Activated CD4-positive, alpha-beta T cell treated with anti-CD3 and anti-CD28 coated beads for 36 hours (primary cell): ENCODE measurements at regions not wholly inside any gene's neighbourhood (a gene's known extent, or its start where the extent isn't known, plus 50 kb on each side); places are given as distances from the start of the nearest gene placed in this dataset.

Source experiments
- ATAC-seq: fragments of 200-7000 bp; cut with Tn5 transposase; one replicate; pipeline ENCODE4 v1.10.0; 2021; ENCODE audit warnings: mild to moderate bottlenecking, moderate library complexity
- CTCF ChIA-PET: fragments of 350-600 bp; sonication (Branson Sonifier 250); formaldehyde crosslinking; loops from one replicate; lab custom pipeline; 2021; ENCODE audit warnings: antibody characterized with exemption; lab: Charles Lee
- POLR2A ChIA-PET: fragments of 350-600 bp; sonication (Branson Sonifier 250); formaldehyde crosslinking; loops from one replicate; lab custom pipeline; 2021; ENCODE audit warnings: antibody characterized with exemption, inconsistent platforms; lab: Charles Lee
- DNase-seq: peaks from one replicate; pipeline ENCODE4 v3.0.0-alpha.2; 2020
- H3K27ac Mint-ChIP-seq: one replicate; pipeline ENCODE4 v1.8.0; 2021; ENCODE audit warnings: mixed read lengths
- H3K27me3 Mint-ChIP-seq: one replicate; pipeline ENCODE4 v1.8.0; 2021; ENCODE audit warnings: mixed read lengths
- H3K36me3 Mint-ChIP-seq: one replicate; pipeline ENCODE4 v1.8.0; 2021; ENCODE audit warnings: low read depth, mixed read lengths
- H3K4me1 Mint-ChIP-seq: one replicate; pipeline ENCODE4 v1.8.0; 2021; ENCODE audit warnings: mixed read lengths
- H3K4me3 Mint-ChIP-seq: one replicate; pipeline ENCODE4 v1.8.0; 2021; ENCODE audit warnings: mild to moderate bottlenecking, moderate library complexity, mixed read lengths
- H3K9me3 Mint-ChIP-seq: one replicate; pipeline ENCODE4 v1.8.0; 2021; ENCODE audit warnings: low read depth, mixed read lengths
- intact Hi-C, 2 experiments: fragments of 100-400 bp; cut with DNase I in 1 of 2; cut with micrococcal nuclease in 1 of 2; formaldehyde crosslinking; loops; one replicate each; pipeline versions ENCODE4 v1.14.2 to v1.15.1; 2022 to 2024; cut with DNase I, micrococcal nuclease

DNA sequence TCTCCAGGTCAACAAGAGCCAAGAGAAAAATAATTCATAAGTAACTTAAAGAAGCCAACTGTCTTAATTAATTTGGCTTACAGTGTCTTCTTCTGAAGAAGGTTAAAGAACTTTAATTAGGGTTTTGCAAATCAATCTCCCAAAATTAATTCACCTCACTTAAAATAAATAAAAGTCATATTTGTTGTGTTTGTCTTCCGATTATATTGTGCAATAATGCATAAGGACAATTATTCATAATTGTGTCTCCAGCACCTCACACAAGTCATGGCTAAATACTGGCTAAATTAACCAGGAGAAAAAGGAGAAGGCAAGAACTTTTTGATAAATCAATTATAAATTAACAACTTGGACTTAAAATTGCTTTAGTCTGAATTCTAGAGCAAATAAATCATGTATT lies 899.0 kb upstream of the NR2F2 start:
- Mint-ChIP-seq H3K4me3 (no peak overlapping the region), H3K4me1 (no peaks in the 10 kb centered on the region), H3K27ac (no peak overlapping the region), H3K27me3 (peaks cover 3% of the 10 kb centered on the region), H3K9me3 (peaks cover 3% of the 10 kb centered on the region), H3K36me3 (no peaks in the 10 kb centered on the region)
- intact Hi-C loops: no loop called here
- DNase-seq: no peak
- ChIA-PET CTCF (no interaction called here), POLR2A (no interaction called here)
- no peak for ATAC-seq

DNA sequence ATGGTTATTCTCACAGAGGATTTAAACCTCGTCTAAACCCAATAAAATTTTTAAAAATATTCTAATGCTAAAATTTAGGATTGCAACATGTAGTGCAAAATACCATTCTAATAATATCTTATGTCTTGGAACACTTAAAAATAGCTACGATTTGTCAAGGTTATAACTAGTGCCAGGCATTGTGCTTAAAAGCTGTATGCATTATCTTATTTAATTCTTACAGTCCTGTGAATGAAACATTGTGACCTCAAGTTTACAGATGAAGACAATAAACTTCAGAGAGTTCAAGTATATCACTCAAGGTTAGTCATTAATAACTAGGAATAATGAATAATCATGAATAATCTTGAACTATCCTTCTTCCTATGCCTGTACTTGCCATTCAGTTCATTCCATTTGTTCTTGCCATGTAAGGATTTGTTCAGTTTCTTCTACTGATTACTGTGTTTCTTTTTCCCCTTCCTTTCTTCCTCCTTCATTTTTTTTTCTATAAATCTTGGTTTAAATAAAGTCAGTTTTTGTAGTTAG lies 897.6 kb upstream of the NR2F2 start:
- H3K27me3 Mint-ChIP-seq: peaks cover 3% of the 10 kb centered on the region
- no peak for DNase-seq
- ChIA-PET CTCF (no interaction called here), POLR2A (no interaction called here)
- no peaks in the 10 kb centered on the region for H3K4me1 Mint-ChIP-seq
- H3K4me3 Mint-ChIP-seq: no peak overlapping the region
- intact Hi-C loops: no loop called here
- no peak for ATAC-seq
- H3K36me3 Mint-ChIP-seq: no peaks in the 10 kb centered on the region
- H3K27ac Mint-ChIP-seq: no peak overlapping the region
- no peaks in the 10 kb centered on the region for H3K9me3 Mint-ChIP-seq

GRCh38 chr15:95439922-95440376 lies 890.6 kb upstream of the NR2F2 start:
- CTCF ChIA-PET: no interaction called here
- Mint-ChIP-seq H3K27me3 (peaks cover 3% of the 10 kb centered on the region), H3K9me3 (no peaks in the 10 kb centered on the region), H3K27ac (no peak overlapping the region), H3K4me3 (no peak overlapping the region), H3K4me1 (no peaks in the 10 kb centered on the region), H3K36me3 (no peaks in the 10 kb centered on the region)
- POLR2A ChIA-PET: no interaction called here
- no peak for DNase-seq
- ATAC-seq: no peak
- intact Hi-C loops: no loop called here

- peaks cover 3% of the 10 kb centered on the region for H3K27me3 Mint-ChIP-seq
- H3K4me1 Mint-ChIP-seq: no peaks in the 10 kb centered on the region
- ATAC-seq: no peak
- H3K27ac Mint-ChIP-seq: no peak overlapping the region
- H3K4me3 Mint-ChIP-seq: no peak overlapping the region
- CTCF ChIA-PET: no interaction called here
- intact Hi-C loops: no loop called here
- no peaks in the 10 kb centered on the region for H3K36me3 Mint-ChIP-seq
- POLR2A ChIA-PET: no interaction called here
- no peak for DNase-seq
- no peaks in the 10 kb centered on the region for H3K9me3 Mint-ChIP-seq
These were observed 889.8 kb upstream of the NR2F2 start for GRCh38 chr15:95440712-95441111.

- peaks cover 3% of the 10 kb centered on the region for H3K9me3 Mint-ChIP-seq
- intact Hi-C loops: no loop called here
- no peaks in the 10 kb centered on the region for H3K36me3 Mint-ChIP-seq
- no peak overlapping the region for H3K27ac Mint-ChIP-seq
- no peak overlapping the region for H3K4me3 Mint-ChIP-seq
- ATAC-seq (no peak), DNase-seq (no peak)
- H3K4me1 Mint-ChIP-seq: peaks cover 10% of the 10 kb centered on the region
- ChIA-PET CTCF (no interaction called here), POLR2A (no interaction called here)
- H3K27me3 Mint-ChIP-seq: no peaks in the 10 kb centered on the region
These were observed 888.3 kb upstream of the NR2F2 start for GRCh38 chr15:95442107-95442719.

GRCh38 chr15:95444860-95445259 lies 885.6 kb upstream of the NR2F2 start:
- CTCF ChIA-PET: no interaction called here
- POLR2A ChIA-PET: no interaction called here
- H3K4me3 Mint-ChIP-seq: no peak overlapping the region
- intact Hi-C loops: no loop called here
- H3K27ac Mint-ChIP-seq: no peak overlapping the region
- H3K27me3 Mint-ChIP-seq: no peaks in the 10 kb centered on the region
- H3K36me3 Mint-ChIP-seq: no peaks in the 10 kb centered on the region
- H3K4me1 Mint-ChIP-seq: peaks cover 16% of the 10 kb centered on the region
- peaks cover 3% of the 10 kb centered on the region for H3K9me3 Mint-ChIP-seq
- DNase-seq (no peak), ATAC-seq (no peak)

- Mint-ChIP-seq H3K4me1 (peaks cover 16% of the 10 kb centered on the region), H3K4me3 (no peak overlapping the region), H3K27ac (peak overlapping the region; percentile 9), H3K27me3 (no peaks in the 10 kb centered on the region), H3K36me3 (no peaks in the 10 kb centered on the region), H3K9me3 (peaks cover 3% of the 10 kb centered on the region)
- POLR2A ChIA-PET: no interaction called here
- intact Hi-C loops: no loop called here
- CTCF ChIA-PET: interaction anchor here (0.5 kb wide), 1 partner anchor 102 kb away, joined by 3 read pairs; no protein-coding TSS in a partner anchor
- DNase-seq (peak; percentile 6), ATAC-seq (peak; percentile 64)
These were observed 883.6 kb upstream of the NR2F2 start for GRCh38 chr15:95446854-95447253.

DNA sequence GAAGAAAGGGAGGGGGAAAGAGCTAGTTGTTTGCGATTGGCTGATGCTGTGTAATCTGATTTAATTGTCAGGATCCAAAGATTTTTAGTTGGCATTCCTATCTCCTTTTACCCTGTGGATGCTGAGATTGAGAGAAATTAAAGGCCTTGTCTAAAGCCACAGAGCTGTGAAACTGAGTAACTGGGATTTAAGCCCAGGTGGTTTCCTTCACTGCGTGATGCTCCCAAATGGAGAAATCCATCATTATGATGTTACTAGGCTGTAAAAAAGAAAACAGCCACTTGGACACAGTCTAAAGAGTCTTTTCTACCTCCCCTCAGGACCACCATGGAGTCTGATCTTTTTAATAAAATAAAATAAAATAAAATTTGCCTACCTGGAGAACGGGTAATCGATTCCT lies 883.0 kb upstream of the NR2F2 start:
- Mint-ChIP-seq H3K9me3 (peaks cover 3% of the 10 kb centered on the region), H3K27me3 (no peaks in the 10 kb centered on the region), H3K36me3 (no peaks in the 10 kb centered on the region), H3K4me3 (no peak overlapping the region), H3K27ac (no peak overlapping the region), H3K4me1 (peaks cover 16% of the 10 kb centered on the region)
- no peak for ATAC-seq
- intact Hi-C loops: no loop called here
- CTCF ChIA-PET: no interaction called here
- no peak for DNase-seq
- POLR2A ChIA-PET: interaction anchor here (0.6 kb wide), 1 partner anchor 20 kb away, joined by 3 read pairs; no protein-coding TSS in a partner anchor

DNA sequence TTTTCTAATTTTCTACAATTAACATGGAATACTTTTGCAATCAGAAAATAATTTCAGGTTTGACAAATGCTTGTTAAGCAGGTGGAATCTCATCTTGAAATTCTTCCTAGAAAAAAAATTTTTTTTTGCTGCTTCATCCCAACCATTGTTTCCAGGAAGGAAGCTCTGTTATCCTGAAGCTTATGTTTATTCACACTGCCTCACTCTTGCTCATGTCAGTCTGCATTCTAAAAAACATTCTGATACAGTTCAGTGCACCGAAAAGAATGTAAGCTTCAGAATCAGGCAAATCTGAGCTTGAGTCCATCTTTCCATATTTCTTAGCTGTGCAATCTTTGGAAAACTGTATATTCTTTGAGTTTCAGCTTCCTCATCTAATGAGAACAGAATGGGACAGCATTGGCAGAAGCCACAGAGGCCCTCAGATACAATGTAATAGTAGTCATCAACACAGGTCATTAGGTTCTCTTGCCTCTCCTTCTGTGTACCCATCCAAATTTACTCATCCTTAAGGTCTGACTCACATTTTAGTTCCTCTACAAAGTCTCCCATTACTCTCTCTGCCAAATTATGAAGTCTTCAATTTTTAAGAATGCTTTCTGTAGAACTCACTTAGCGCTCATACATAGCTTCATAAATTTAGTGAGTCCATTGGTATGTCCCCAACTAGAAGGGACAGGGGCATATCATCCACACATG lies 881.8 kb upstream of the NR2F2 start:
- intact Hi-C loops: no loop called here
- CTCF ChIA-PET: interaction anchor here (1.1 kb wide), 1 partner anchor 10 kb away, joined by 3 read pairs; no protein-coding TSS in a partner anchor

GRCh38 chr15:95449230-95449628 lies 881.3 kb upstream of the NR2F2 start:
- Mint-ChIP-seq H3K4me3 (no peak overlapping the region), H3K4me1 (peaks cover 16% of the 10 kb centered on the region), H3K9me3 (peaks cover 3% of the 10 kb centered on the region), H3K27me3 (no peaks in the 10 kb centered on the region), H3K36me3 (no peaks in the 10 kb centered on the region), H3K27ac (no peak overlapping the region)
- intact Hi-C loops: no loop called here
- DNase-seq (no peak), ATAC-seq (no peak)
- ChIA-PET CTCF (interaction anchor here (1.1 kb wide), 1 partner anchor 10 kb away, joined by 3 read pairs; no protein-coding TSS in a partner anchor), POLR2A (no interaction called here)

More for the DNA sequence above, 881.8 kb upstream of the NR2F2 start:
- DNase-seq (no peak), ATAC-seq (no peak)
- Mint-ChIP-seq H3K36me3 (no peaks in the 10 kb centered on the region), H3K4me1 (peaks cover 16% of the 10 kb centered on the region), H3K27me3 (no peaks in the 10 kb centered on the region), H3K27ac (no peak overlapping the region), H3K4me3 (no peak overlapping the region), H3K9me3 (peaks cover 3% of the 10 kb centered on the region)
- POLR2A ChIA-PET: no interaction called here

GRCh38 chr15:95450413-95450812 lies 880.1 kb upstream of the NR2F2 start:
- H3K36me3 Mint-ChIP-seq: no peaks in the 10 kb centered on the region
- ATAC-seq (no peak), DNase-seq (no peak)
- no peak overlapping the region for H3K27ac Mint-ChIP-seq
- H3K4me1 Mint-ChIP-seq: peaks cover 25% of the 10 kb centered on the region
- H3K4me3 Mint-ChIP-seq: no peak overlapping the region
- H3K27me3 Mint-ChIP-seq: no peaks in the 10 kb centered on the region
- peaks cover 3% of the 10 kb centered on the region for H3K9me3 Mint-ChIP-seq
- ChIA-PET POLR2A (interaction anchor here (0.5 kb wide), 1 partner anchor 163 kb away, joined by 3 read pairs; no protein-coding TSS in a partner anchor), CTCF (no interaction called here)
- intact Hi-C loops: no loop called here

DNA sequence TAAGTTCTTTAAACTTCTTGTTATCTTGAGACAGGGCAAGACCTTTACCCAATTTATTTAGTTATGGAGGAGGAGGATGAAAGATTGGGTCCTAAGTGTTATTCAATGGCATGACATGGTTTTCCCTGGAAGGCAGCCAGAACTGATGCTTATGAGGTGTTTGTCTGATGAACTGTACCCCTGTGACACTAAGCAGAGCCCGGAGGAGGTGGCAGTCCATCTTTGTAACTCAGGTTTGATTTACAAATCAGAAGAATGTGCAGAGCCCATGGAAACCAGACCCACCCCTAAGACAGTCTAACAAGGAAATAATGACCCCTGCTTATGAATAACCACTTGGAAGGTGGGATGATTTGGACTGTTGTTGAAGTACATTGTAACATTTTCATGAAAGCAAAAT lies 878.6 kb upstream of the NR2F2 start:
- peaks cover 27% of the 10 kb centered on the region for H3K4me1 Mint-ChIP-seq
- intact Hi-C loops: no loop called here
- no peak overlapping the region for H3K27ac Mint-ChIP-seq
- H3K9me3 Mint-ChIP-seq: no peaks in the 10 kb centered on the region
- no peak overlapping the region for H3K4me3 Mint-ChIP-seq
- no peaks in the 10 kb centered on the region for H3K27me3 Mint-ChIP-seq
- ChIA-PET CTCF (no interaction called here), POLR2A (no interaction called here)
- no peaks in the 10 kb centered on the region for H3K36me3 Mint-ChIP-seq
- no peak for ATAC-seq
- no peak for DNase-seq
